ENCODE measurements at regions not wholly inside any gene's neighbourhood (a gene's known extent, or its start where the extent isn't known, plus 50 kb on each side); places are given as distances from the start of the nearest gene placed in this dataset.

GRCh38 chr11:129596351-129596750 lies 219.3 kb upstream of the TMEM45B start:
- TF ChIP-seq, protein P1, sequence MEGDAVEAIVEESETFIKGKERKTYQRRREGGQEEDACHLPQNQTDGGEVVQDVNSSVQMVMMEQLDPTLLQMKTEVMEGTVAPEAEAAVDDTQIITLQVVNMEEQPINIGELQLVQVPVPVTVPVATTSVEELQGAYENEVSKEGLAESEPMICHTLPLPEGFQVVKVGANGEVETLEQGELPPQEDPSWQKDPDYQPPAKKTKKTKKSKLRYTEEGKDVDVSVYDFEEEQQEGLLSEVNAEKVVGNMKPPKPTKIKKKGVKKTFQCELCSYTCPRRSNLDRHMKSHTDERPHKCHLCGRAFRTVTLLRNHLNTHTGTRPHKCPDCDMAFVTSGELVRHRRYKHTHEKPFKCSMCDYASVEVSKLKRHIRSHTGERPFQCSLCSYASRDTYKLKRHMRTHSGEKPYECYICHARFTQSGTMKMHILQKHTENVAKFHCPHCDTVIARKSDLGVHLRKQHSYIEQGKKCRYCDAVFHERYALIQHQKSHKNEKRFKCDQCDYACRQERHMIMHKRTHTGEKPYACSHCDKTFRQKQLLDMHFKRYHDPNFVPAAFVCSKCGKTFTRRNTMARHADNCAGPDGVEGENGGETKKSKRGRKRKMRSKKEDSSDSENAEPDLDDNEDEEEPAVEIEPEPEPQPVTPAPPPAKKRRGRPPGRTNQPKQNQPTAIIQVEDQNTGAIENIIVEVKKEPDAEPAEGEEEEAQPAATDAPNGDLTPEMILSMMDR (IDR thresholded peaks at IDR 0.05; ENCODE audit: poor library complexity) = no peak
- no peak for TF ChIP-seq EZH2phosphoT487 (IDR thresholded peaks at IDR 0.05; ENCODE audit: low read depth, severe bottlenecking, unreplicated experiment)

Measured in hepatocyte (in vitro differentiated cells).